OCI-LY1 (cell line): ENCODE measurements at regions not wholly inside any gene's neighbourhood (a gene's known extent, or its start where the extent isn't known, plus 50 kb on each side); places are given as distances from the start of the nearest gene placed in this dataset.

Experiments
- H2AFZ ChIP-seq: fragments of 200-600 bp; sonication (generic), shearing (Covaris generic); 2 replicates; pipeline ENCODE4 v1.6.0; 2014; ENCODE audit warnings: antibody characterized with exemption, mild to moderate bottlenecking, low read length
- H3F3A ChIP-seq: fragments of 200-600 bp; sonication (generic), shearing (Covaris generic); 2 replicates; pipeline ENCODE4 v1.6.0; 2014; ENCODE audit warnings: mild to moderate bottlenecking, antibody characterized with exemption, low read length, moderate library complexity; ENCODE audit not compliant: insufficient read depth
- H3K27ac ChIP-seq: fragments of 200-600 bp; sonication (generic); 2 replicates; pipeline ENCODE4 v1.5.1; 2014; ENCODE audit warnings: low read length, mixed run types, mild to moderate bottlenecking, low read depth; ENCODE audit not compliant: poor library complexity, severe bottlenecking
- H3K27me3 ChIP-seq: fragments of 200-600 bp; sonication (generic); 2 replicates; pipeline ENCODE4 v1.6.0; 2014; ENCODE audit warnings: antibody characterized with exemption, mild to moderate bottlenecking, low read length, moderate library complexity; ENCODE audit not compliant: insufficient read depth
- H3K36me3 ChIP-seq: fragments of 200-600 bp; sonication (generic); 2 replicates; pipeline ENCODE4 v1.6.1; 2014; ENCODE audit warnings: mild to moderate bottlenecking, antibody characterized with exemption, low read length, moderate library complexity, mixed read lengths; ENCODE audit not compliant: insufficient read depth
- H3K4me1 ChIP-seq: fragments of 200-600 bp; sonication (generic); 2 replicates; pipeline ENCODE4 v1.5.1; 2014; ENCODE audit warnings: mild to moderate bottlenecking, low read length, moderate library complexity; ENCODE audit not compliant: insufficient read depth, severe bottlenecking
- H3K4me2 ChIP-seq: fragments of 200-600 bp; sonication (generic), shearing (Covaris generic); 2 replicates; pipeline ENCODE4 v1.6.1; 2014; ENCODE audit warnings: low read length
- H3K4me3 ChIP-seq: fragments of 200-600 bp; sonication (generic); 2 replicates; pipeline ENCODE4 v1.5.1; 2014; ENCODE audit warnings: low read length, low read depth, mild to moderate bottlenecking, mixed read lengths; ENCODE audit not compliant: poor library complexity, severe bottlenecking
- H3K79me2 ChIP-seq: fragments of 200-600 bp; shearing (Covaris generic); 2 replicates; pipeline ENCODE4 v1.6.1; 2016; ENCODE audit warnings: mixed run types, low read length, mixed read lengths; ENCODE audit not compliant: insufficient read depth
- H3K9ac ChIP-seq: fragments of 200-600 bp; sonication (generic), shearing (Covaris generic); 2 replicates; pipeline ENCODE4 v1.6.1; 2014; ENCODE audit warnings: mild to moderate bottlenecking, low read length, mixed read lengths
- H3K9me2 ChIP-seq: fragments of 200-600 bp; sonication (generic), shearing (Covaris generic); 2 replicates; pipeline ENCODE4 v1.6.1; 2014; ENCODE audit warnings: low read depth, mild to moderate bottlenecking, low read length, mixed read lengths
- H3K9me3 ChIP-seq: fragments of 200-600 bp; shearing (Covaris generic); 2 replicates; pipeline ENCODE4 v1.6.1; 2014; ENCODE audit warnings: low read length, mixed read lengths
- H4K20me1 ChIP-seq: fragments of 200-600 bp; sonication (generic), shearing (Covaris generic); 2 replicates; pipeline ENCODE4 v1.6.0; 2016; ENCODE audit warnings: mild to moderate bottlenecking, low read length; ENCODE audit not compliant: insufficient read depth
- CTCF ChIP-seq: fragments of 200-600 bp; sonication (generic), shearing (Covaris generic); IDR thresholded peaks from 2 replicates; pipeline ENCODE4 v1.5.1; 2017; ENCODE audit warnings: mild to moderate bottlenecking, antibody characterized with exemption, low read length, moderate library complexity, mixed read lengths
- EZH2 ChIP-seq: fragments of 200-600 bp; sonication (generic), shearing (Covaris generic); IDR thresholded peaks from 2 replicates; pipeline ENCODE4 v1.8.0; 2017; ENCODE audit warnings: borderline replicate concordance, mixed run types, mild to moderate bottlenecking, antibody characterized with exemption, low read length, moderate library complexity, mixed read lengths

GRCh38 chr5:152070591-152070990, 145.9 kb upstream of the GLRA1 start:
- Histone ChIP-seq H4K20me1 (no peaks in the 10 kb centered on the region), H3K27ac (no peak overlapping the region), H3K79me2 (no peaks in the 10 kb centered on the region), H3F3A (no peaks in the 10 kb centered on the region), H3K36me3 (no peaks in the 10 kb centered on the region), H3K4me3 (no peak overlapping the region), H2AFZ (no peak overlapping the region), H3K4me1 (no peaks in the 10 kb centered on the region), H3K9ac (no peak overlapping the region), H3K27me3 (no peaks in the 10 kb centered on the region), H3K4me2 (no peak overlapping the region), H3K9me2 (no peaks in the 10 kb centered on the region), H3K9me3 (no peaks in the 10 kb centered on the region)
- TF ChIP-seq CTCF: no peak
- TF ChIP-seq EZH2: no peak

- H3K9me3 ChIP-seq: no peaks in the 10 kb centered on the region
- H2AFZ ChIP-seq: no peak overlapping the region
- H3K27me3 ChIP-seq: no peaks in the 10 kb centered on the region
- no peak overlapping the region for H3K9ac ChIP-seq
- no peaks in the 10 kb centered on the region for H3K79me2 ChIP-seq
- no peak overlapping the region for H3K4me3 ChIP-seq
- no peaks in the 10 kb centered on the region for H3K36me3 ChIP-seq
- no peak overlapping the region for H3K27ac ChIP-seq
- no peak overlapping the region for H3K4me2 ChIP-seq
- no peaks in the 10 kb centered on the region for H3K4me1 ChIP-seq
- no peaks in the 10 kb centered on the region for H4K20me1 ChIP-seq
- H3F3A ChIP-seq: no peaks in the 10 kb centered on the region
- TF ChIP-seq CTCF: no peak
- no peak for TF ChIP-seq EZH2
- no peaks in the 10 kb centered on the region for H3K9me2 ChIP-seq
Observed at GRCh38 chr5:152066784-152067183, 142.1 kb upstream of the GLRA1 start.

GRCh38 chr5:152063004-152063403, 138.4 kb upstream of the GLRA1 start:
- H4K20me1 ChIP-seq: no peaks in the 10 kb centered on the region
- no peaks in the 10 kb centered on the region for H3K9me2 ChIP-seq
- H3K27me3 ChIP-seq: no peaks in the 10 kb centered on the region
- no peak overlapping the region for H3K27ac ChIP-seq
- no peak overlapping the region for H3K9ac ChIP-seq
- no peaks in the 10 kb centered on the region for H3K9me3 ChIP-seq
- no peak overlapping the region for H3K4me3 ChIP-seq
- TF ChIP-seq CTCF (no peak), EZH2 (no peak)
- H3F3A ChIP-seq: no peaks in the 10 kb centered on the region
- H3K36me3 ChIP-seq: no peaks in the 10 kb centered on the region
- no peak overlapping the region for H3K4me2 ChIP-seq
- H3K4me1 ChIP-seq: no peaks in the 10 kb centered on the region
- no peak overlapping the region for H2AFZ ChIP-seq
- no peaks in the 10 kb centered on the region for H3K79me2 ChIP-seq
